ENCODE measurements at regions not wholly inside any gene's neighbourhood (a gene's known extent, or its start where the extent isn't known, plus 50 kb on each side); places are given as distances from the start of the nearest gene placed in this dataset.
A peak's percentile ranks its signal among the peaks of the same experiment; 100 is the strongest.

- Histone ChIP-seq H3K4me3 (ENCODE audit: control insufficient read depth in 2 of 3, extremely low read depth in 1 of 3, insufficient read depth in 2 of 3, low read depth in 1 of 3, low read length in 3 of 3) (no peak overlapping the region), H3K27me3 (ENCODE audit: control insufficient read depth, extremely low read depth, insufficient read depth, low read length) (peaks cover 5% of the 10 kb centered on the region), H3K79me2 (ENCODE audit: control insufficient read depth, insufficient read depth, low read length) (no peaks in the 10 kb centered on the region), H3K9me1 (ENCODE audit: control insufficient read depth, extremely low read depth, insufficient read depth, low read length) (no peaks in the 10 kb centered on the region), H3K4me2 (ENCODE audit: control insufficient read depth, extremely low read depth, insufficient read depth, low read depth, low read length) (no peak overlapping the region), H2AFZ (ENCODE audit: control insufficient read depth, low read length) (no peak overlapping the region), H3K9ac (ENCODE audit: control insufficient read depth, extremely low read depth, insufficient read depth, low read length) (no peak overlapping the region), H3K4me1 (ENCODE audit: control insufficient read depth, extremely low read depth, insufficient read depth, low read length) (peaks cover 5% of the 10 kb centered on the region), H4K20me1 (ENCODE audit: control insufficient read depth, extremely low read depth, insufficient read depth, low read length) (no peaks in the 10 kb centered on the region), H3K27ac (ENCODE audit: control insufficient read depth, insufficient read depth, low read length) (no peak overlapping the region), H3K9me3 (ENCODE audit: control insufficient read depth, low read depth, low read length) (peaks cover 2% of the 10 kb centered on the region), H3K36me3 (ENCODE audit: control insufficient read depth in 2 of 2, extremely low read depth in 1 of 2, insufficient read depth in 2 of 2, low read length in 2 of 2) (no peaks in the 10 kb centered on the region)
- DNase-seq (ENCODE audit: low read depth, low spot score) (no peak), FAIRE-seq (no peak)
- TF ChIP-seq CTCF (optimal IDR thresholded peaks at IDR 0.05 in 1 of 3, IDR thresholded peaks at IDR 0.05 in 1 of 3, conservative IDR thresholded peaks at IDR 0.05 in 1 of 3; ENCODE audit: extremely low read depth in 1 of 3, insufficient read depth in 2 of 3, low read length in 3 of 3) (no peak), EZH2 (IDR thresholded peaks at IDR 0.05; ENCODE audit: low read length) (no peak)
- dilution Hi-C loops (cut with MboI; ENCODE audit: extremely low pct_ligation_motif_present, low sequenced_read_pairs) = no loop called here
Observed at GRCh38 chr2:239765076-239765845, 259.9 kb downstream of the NDUFA10 start.

GRCh38 chr2:239763433-239764097 is 261.6 kb downstream of the NDUFA10 start:
- no peak overlapping the region for H3K4me2 ChIP-seq (ENCODE audit: control insufficient read depth, extremely low read depth, insufficient read depth, low read depth, low read length)
- peaks cover 15% of the 10 kb centered on the region for H3K27me3 ChIP-seq (ENCODE audit: control insufficient read depth, extremely low read depth, insufficient read depth, low read length)
- no peaks in the 10 kb centered on the region for H3K79me2 ChIP-seq (ENCODE audit: control insufficient read depth, insufficient read depth, low read length)
- DNase-seq (ENCODE audit: low read depth, low spot score) = no peak
- H3K36me3 ChIP-seq (ENCODE audit: control insufficient read depth in 2 of 2, extremely low read depth in 1 of 2, insufficient read depth in 2 of 2, low read length in 2 of 2) = no peaks in the 10 kb centered on the region
- H2AFZ ChIP-seq (ENCODE audit: control insufficient read depth, low read length) = no peak overlapping the region
- H3K4me3 ChIP-seq (ENCODE audit: control insufficient read depth in 2 of 3, extremely low read depth in 1 of 3, insufficient read depth in 2 of 3, low read depth in 1 of 3, low read length in 3 of 3) = no peak overlapping the region
- H3K4me1 ChIP-seq (ENCODE audit: control insufficient read depth, extremely low read depth, insufficient read depth, low read length) = peaks cover 7% of the 10 kb centered on the region
- H3K9me1 ChIP-seq (ENCODE audit: control insufficient read depth, extremely low read depth, insufficient read depth, low read length) = no peaks in the 10 kb centered on the region
- H3K9me3 ChIP-seq (ENCODE audit: control insufficient read depth, low read depth, low read length) = peaks cover 3% of the 10 kb centered on the region
- H3K27ac ChIP-seq (ENCODE audit: control insufficient read depth, insufficient read depth, low read length) = no peak overlapping the region
- H3K9ac ChIP-seq (ENCODE audit: control insufficient read depth, extremely low read depth, insufficient read depth, low read length) = no peak overlapping the region
- no peak for TF ChIP-seq EZH2 (IDR thresholded peaks at IDR 0.05; ENCODE audit: low read length)
- TF ChIP-seq CTCF (optimal IDR thresholded peaks at IDR 0.05 in 1 of 3, IDR thresholded peaks at IDR 0.05 in 1 of 3, conservative IDR thresholded peaks at IDR 0.05 in 1 of 3; ENCODE audit: extremely low read depth in 1 of 3, insufficient read depth in 2 of 3, low read length in 3 of 3) = peak in 2 of 3 experiments; percentile 28 to 35
- no peak for FAIRE-seq
- no peaks in the 10 kb centered on the region for H4K20me1 ChIP-seq (ENCODE audit: control insufficient read depth, extremely low read depth, insufficient read depth, low read length)
- dilution Hi-C loops (cut with MboI; ENCODE audit: extremely low pct_ligation_motif_present, low sequenced_read_pairs) = no loop called here

Measured in keratinocyte (primary cell).